Brain microvascular endothelial cell (primary cell): ENCODE measurements at regions not wholly inside any gene's neighbourhood (a gene's known extent, or its start where the extent isn't known, plus 50 kb on each side); places are given as distances from the start of the nearest gene placed in this dataset.

ENCODE experiments used
- DNase-seq: peaks from one replicate; pipeline ENCODE4 v3.0.0-alpha.2; 2020
- H3K27ac ChIP-seq: fragments of 250-450 bp; sonication (Bioruptor Pico); 2 replicates; pipeline ENCODE4 v1.5.1; 2020; ENCODE audit warnings: mild to moderate bottlenecking, moderate library complexity
- H3K27me3 ChIP-seq: fragments of 250-450 bp; sonication (Bioruptor Pico); replicated peaks from 2 replicates; pipeline ENCODE4 v1.5.1; 2020; ENCODE audit warnings: mild to moderate bottlenecking
- H3K36me3 ChIP-seq: fragments of 250-450 bp; sonication (Bioruptor Pico); replicated peaks from 2 replicates; pipeline ENCODE4 v1.5.1; 2020; ENCODE audit warnings: mild to moderate bottlenecking
- H3K4me3 ChIP-seq: 2 replicates; pipeline ENCODE4 v1.5.1; 2011; ENCODE audit warnings: low read depth, mild to moderate bottlenecking, control low read depth, low read length, moderate library complexity
- CTCF ChIP-seq: IDR thresholded peaks from 2 replicates; pipeline ENCODE4 v1.5.1; 2011; ENCODE audit warnings: low read depth, mild to moderate bottlenecking, moderate library complexity, low read length, control low read depth, inconsistent platforms; ENCODE audit errors: missing control alignments
- in situ Hi-C: cut with HindIII; loops from 2 replicates; pipeline ENCODE4 v1.10.0; 2017; ENCODE audit warnings: low sequenced_read_pairs, low pct_ligation_motif_present

GRCh38 chr4:38489924-38490639, 173.9 kb upstream of the KLF3 start:
- Histone ChIP-seq H3K36me3 (no peaks in the 10 kb centered on the region), H3K4me3 (no peak overlapping the region), H3K27me3 (no peaks in the 10 kb centered on the region), H3K27ac (no peak overlapping the region)
- DNase-seq = peak; percentile 35
- TF ChIP-seq CTCF = no peak
- in situ Hi-C loops = no loop called here

GRCh38 chr4:38490753-38491446, 173.1 kb upstream of the KLF3 start:
- Histone ChIP-seq H3K27me3 (no peaks in the 10 kb centered on the region), H3K4me3 (no peak overlapping the region), H3K36me3 (no peaks in the 10 kb centered on the region), H3K27ac (no peak overlapping the region)
- TF ChIP-seq CTCF = no peak
- no peak for DNase-seq
- in situ Hi-C loops = no loop called here

GRCh38 chr4:38491854-38492478, 172.0 kb upstream of the KLF3 start:
- DNase-seq = no peak
- Histone ChIP-seq H3K27ac (no peak overlapping the region), H3K36me3 (no peaks in the 10 kb centered on the region), H3K27me3 (no peaks in the 10 kb centered on the region), H3K4me3 (no peak overlapping the region)
- in situ Hi-C loops = no loop called here
- no peak for TF ChIP-seq CTCF

- DNase-seq = no peak
- Histone ChIP-seq H3K4me3 (no peak overlapping the region), H3K27ac (no peak overlapping the region), H3K27me3 (no peaks in the 10 kb centered on the region), H3K36me3 (no peaks in the 10 kb centered on the region)
- TF ChIP-seq CTCF = no peak
- in situ Hi-C loops = no loop called here
Observed at GRCh38 chr4:38493066-38493465, 170.9 kb upstream of the KLF3 start.

- TF ChIP-seq CTCF = no peak
- in situ Hi-C loops = no loop called here
- no peaks in the 10 kb centered on the region for H3K36me3 ChIP-seq
- no peak for DNase-seq
- H3K27me3 ChIP-seq = no peaks in the 10 kb centered on the region
- H3K4me3 ChIP-seq = no peak overlapping the region
- no peak overlapping the region for H3K27ac ChIP-seq
Observed at GRCh38 chr4:38495446-38495845, 168.6 kb upstream of the KLF3 start.
